Tibial nerve (tissue), 4 donors: ENCODE measurements at regions not wholly inside any gene's neighbourhood (a gene's known extent, or its start where the extent isn't known, plus 50 kb on each side); places are given as distances from the start of the nearest gene placed in this dataset.

Source experiments
- EP300 ChIP-seq, 2 donors: sonication (generic); formaldehyde crosslinking; IDR thresholded peaks; one replicate each; pipeline ENCODE4 v1.6.1; 2017; ENCODE audit warnings: antibody characterized with exemption in 2 of 2, mild to moderate bottlenecking in 1 of 2
- POLR2A ChIP-seq, 2 donors: fragments of 450-650 bp; IDR thresholded peaks; one replicate each; pipeline ENCODE4 v1.6.1; 2017; ENCODE audit warnings: antibody characterized with exemption in 2 of 2, mild to moderate bottlenecking in 2 of 2, moderate library complexity in 2 of 2
- TF ChIP-seq, protein P1 (sequence below), 5 experiments: fragments of 200-600 bp in 3 of 5; fragments of 450-650 bp in 2 of 5; sonication (generic) in 3 of 5; IDR thresholded peaks; one replicate each; pipeline ENCODE4 v1.5.1; 2016 to 2019; ENCODE audit warnings: antibody characterized with exemption in 5 of 5, mild to moderate bottlenecking in 3 of 5, moderate library complexity in 2 of 5

DNA sequence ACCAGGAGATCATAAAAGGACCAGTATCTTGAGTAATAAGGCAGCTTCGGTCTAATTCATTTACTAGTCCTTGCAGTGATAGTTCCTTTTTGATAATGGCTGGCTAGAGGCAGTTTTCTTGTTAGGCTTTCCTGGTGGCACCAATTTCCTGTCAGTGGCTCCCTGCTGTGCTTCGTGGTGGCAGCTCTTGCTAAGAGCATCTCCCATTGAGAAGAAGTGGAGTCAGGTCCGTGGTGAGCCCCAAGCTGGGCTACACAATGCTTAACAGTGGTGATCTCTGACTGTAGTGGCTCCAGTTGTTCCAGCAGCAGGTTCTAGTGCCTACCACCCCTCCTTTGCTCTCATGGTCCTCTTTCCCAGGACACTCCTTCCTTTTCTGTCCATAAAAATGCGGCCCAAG, 111.2 kb downstream of the RAP2B start:
- TF ChIP-seq, protein P1, sequence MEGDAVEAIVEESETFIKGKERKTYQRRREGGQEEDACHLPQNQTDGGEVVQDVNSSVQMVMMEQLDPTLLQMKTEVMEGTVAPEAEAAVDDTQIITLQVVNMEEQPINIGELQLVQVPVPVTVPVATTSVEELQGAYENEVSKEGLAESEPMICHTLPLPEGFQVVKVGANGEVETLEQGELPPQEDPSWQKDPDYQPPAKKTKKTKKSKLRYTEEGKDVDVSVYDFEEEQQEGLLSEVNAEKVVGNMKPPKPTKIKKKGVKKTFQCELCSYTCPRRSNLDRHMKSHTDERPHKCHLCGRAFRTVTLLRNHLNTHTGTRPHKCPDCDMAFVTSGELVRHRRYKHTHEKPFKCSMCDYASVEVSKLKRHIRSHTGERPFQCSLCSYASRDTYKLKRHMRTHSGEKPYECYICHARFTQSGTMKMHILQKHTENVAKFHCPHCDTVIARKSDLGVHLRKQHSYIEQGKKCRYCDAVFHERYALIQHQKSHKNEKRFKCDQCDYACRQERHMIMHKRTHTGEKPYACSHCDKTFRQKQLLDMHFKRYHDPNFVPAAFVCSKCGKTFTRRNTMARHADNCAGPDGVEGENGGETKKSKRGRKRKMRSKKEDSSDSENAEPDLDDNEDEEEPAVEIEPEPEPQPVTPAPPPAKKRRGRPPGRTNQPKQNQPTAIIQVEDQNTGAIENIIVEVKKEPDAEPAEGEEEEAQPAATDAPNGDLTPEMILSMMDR (IDR thresholded peaks at IDR 0.05) = no peak
- TF ChIP-seq EP300 (IDR thresholded peaks at IDR 0.05) = no peak
- no peak for TF ChIP-seq POLR2A (IDR thresholded peaks at IDR 0.05)
